K562 (cell line): ENCODE measurements at regions not wholly inside any gene's neighbourhood (a gene's known extent, or its start where the extent isn't known, plus 50 kb on each side); places are given as distances from the start of the nearest gene placed in this dataset.

Source experiments
- ATAC-seq: fragments of 200-7000 bp; cut with Tn5 transposase; 3 replicates; pipeline ENCODE4 v1.9.1; 2020; ENCODE audit warnings: moderate library complexity
- BruUV-seq: library from RNA; stranded (reverse); fragments of 400-500 nt; replicated peaks from 2 replicates; lab custom pipeline; 2021; lab: Mats Ljungman, UMichigan
- CTCF ChIA-PET: fragments of 300-600 bp; formaldehyde crosslinking; extraction: SDS; loops from one replicate; lab custom pipeline; 2021; ENCODE audit warnings: low intra/inter-chr PET ratio; lab: Yijun Ruan, JAX
- POLR2A ChIA-PET: fragments of 300-600, 350-650 bp; sonication (Branson Sonifier 250); formaldehyde crosslinking; extraction: SDS; loops from one replicate; lab custom pipeline; 2021; ENCODE audit warnings: antibody characterized with exemption, inconsistent platforms; lab: Yijun Ruan, JAX
- DNase-seq, 4 experiments: peaks; one replicate each; pipeline versions ENCODE4 v3.0.0 to v3.0.0-alpha.2; 2011 to 2018; ENCODE audit warnings: low spot score in 3 of 4, mixed read lengths in 3 of 4; ENCODE audit errors: extremely low read depth in 1 of 4
- FAIRE-seq: peaks from 2 replicates; lab custom pipeline; 2011; peaks lifted over from hg19 to GRCh38; lab: Jason Lieb, UNC
- H2AFZ ChIP-seq: 2 replicates; pipeline ENCODE4 v1.6.0; 2011; ENCODE audit warnings: low read depth, low read length, control low read depth, inconsistent platforms
- H3K27ac ChIP-seq: fragments of 200-600 bp; 3 replicates; pipeline ENCODE4 v1.8.0; 2011; ENCODE audit warnings: low read depth, mild to moderate bottlenecking, control low read depth, inconsistent platforms, low read length, moderate library complexity, mixed read lengths; ENCODE audit errors: extremely low read depth
- H3K27me3 ChIP-seq, 2 experiments: fragments of 300-600 bp in 1 of 2; 2 replicates in 1 of 2; 3 replicates in 1 of 2; pipeline versions ENCODE4 v1.6.0 to v1.8.0; 2011; ENCODE audit warnings: inconsistent platforms in 2 of 2, low read length in 2 of 2, mild to moderate bottlenecking in 1 of 2, mixed read lengths in 1 of 2, moderate library complexity in 1 of 2; ENCODE audit not compliant: control insufficient read depth in 2 of 2, insufficient read depth in 2 of 2
- H3K36me3 ChIP-seq: fragments of 300-600 bp; 3 replicates; pipeline ENCODE4 v1.8.0; 2011; ENCODE audit warnings: mild to moderate bottlenecking, low read length, inconsistent platforms; ENCODE audit not compliant: control insufficient read depth, insufficient read depth
- H3K4me1 ChIP-seq, 2 experiments: fragments of 200-600 bp in 1 of 2; replicated peaks in 1 of 2; 2 replicates in 1 of 2; 3 replicates in 1 of 2; pipeline versions ENCODE4 v1.5.1 to v1.8.0; 2011; ENCODE audit warnings: inconsistent platforms in 2 of 2, low read length in 2 of 2, mild to moderate bottlenecking in 1 of 2, mixed read lengths in 1 of 2, moderate library complexity in 1 of 2; ENCODE audit not compliant: control insufficient read depth in 2 of 2, insufficient read depth in 2 of 2
- H3K4me2 ChIP-seq: 2 replicates; pipeline ENCODE4 v1.6.1; 2011; ENCODE audit warnings: low read length, control low read depth, inconsistent platforms, mixed read lengths; ENCODE audit not compliant: insufficient read depth
- H3K4me3 ChIP-seq: fragments of 200-600 bp; sonication (generic), shearing (Covaris generic); 2 replicates; pipeline ENCODE4 v1.5.1; 2016; ENCODE audit warnings: control low read depth, inconsistent platforms
- H3K79me2 ChIP-seq: fragments of 200-600 bp; 3 replicates; pipeline ENCODE4 v1.8.0; 2011; ENCODE audit warnings: low read length, inconsistent platforms; ENCODE audit not compliant: control insufficient read depth, insufficient read depth
- H3K9ac ChIP-seq, 2 experiments: 2 replicates each; pipeline versions ENCODE4 v1.6.0 to v1.6.1; 2011; ENCODE audit warnings: low read depth in 2 of 2, low read length in 2 of 2, control low read depth in 1 of 2, inconsistent platforms in 1 of 2, mild to moderate bottlenecking in 1 of 2, mixed read lengths in 1 of 2; ENCODE audit not compliant: insufficient read depth in 1 of 2
- H3K9me1 ChIP-seq: one replicate; pipeline ENCODE4 v1.6.0; 2011; ENCODE audit warnings: inconsistent platforms, mild to moderate bottlenecking, low read length, moderate library complexity; ENCODE audit not compliant: control insufficient read depth, insufficient read depth
- H3K9me3 ChIP-seq: replicated peaks from 2 replicates; pipeline ENCODE4 v1.5.1; 2011; ENCODE audit warnings: low read depth, low read length, inconsistent platforms; ENCODE audit not compliant: control insufficient read depth, insufficient read depth
- H4K20me1 ChIP-seq: replicated peaks from 2 replicates; pipeline ENCODE4 v1.6.1; 2011; ENCODE audit warnings: low read length, inconsistent platforms, mixed read lengths; ENCODE audit not compliant: control insufficient read depth, insufficient read depth
- CBX5 ChIP-seq: IDR thresholded peaks from 2 replicates; pipeline ENCODE4 v1.6.1; 2014; ENCODE audit warnings: low read depth, borderline replicate concordance
- DIDO1 ChIP-seq: fragments of 450-650 bp; IDR thresholded peaks from 2 replicates; pipeline ENCODE4 v1.6.1; 2016; ENCODE audit warnings: low read depth, missing biosample characterization, missing genetic modification characterization
- KAT2B ChIP-seq: IDR thresholded peaks from one replicate; pipeline ENCODE4 v1.6.1; 2012; ENCODE audit warnings: low read depth, mild to moderate bottlenecking, control low read depth, inconsistent platforms, low read length, moderate library complexity
- MAZ ChIP-seq, 2 experiments: fragments of 450-650 bp in 1 of 2; sonication (generic) in 1 of 2; formaldehyde crosslinking; IDR thresholded peaks in 1 of 2; conservative IDR thresholded peaks in 1 of 2; 2 replicates each; pipeline versions ENCODE4 v1.4.0 to v1.5.0; 2020; ENCODE audit warnings: mild to moderate bottlenecking in 1 of 2, missing genetic modification reagents in 1 of 2
- NR2F6 ChIP-seq: fragments of 450-650 bp; formaldehyde crosslinking; IDR thresholded peaks from 2 replicates; pipeline ENCODE4 v1.4.0; 2020; ENCODE audit warnings: mild to moderate bottlenecking
- PPARD ChIP-seq: fragments of 250-450 bp; sonication (Bioruptor Pico); IDR thresholded peaks from 2 replicates; pipeline ENCODE4 v1.8.0; 2022; ENCODE audit warnings: inconsistent platforms, mild to moderate bottlenecking, moderate library complexity
- RAD21 ChIP-seq, 2 experiments: fragments of 250-450 bp in 1 of 2; fragments of 450-650 bp in 1 of 2; sonication (Bioruptor Pico) in 1 of 2; formaldehyde crosslinking in 1 of 2; IDR thresholded peaks in 1 of 2; conservative IDR thresholded peaks in 1 of 2; 2 replicates each; pipeline versions ENCODE4 v1.4.0 to v1.8.0; 2020 to 2022; ENCODE audit warnings: mild to moderate bottlenecking in 2 of 2, moderate library complexity in 1 of 2
- SUPT5H ChIP-seq: fragments of 450-650 bp; IDR thresholded peaks from 2 replicates; pipeline ENCODE4 v1.6.1; 2016
- TRIM24 ChIP-seq, 2 experiments: fragments of 450-650 bp; IDR thresholded peaks; 2 replicates each; pipeline ENCODE4 v1.6.1; 2016
- U2AF2 ChIP-seq: fragments of 200-400 bp; formaldehyde crosslinking; optimal IDR thresholded peaks from 2 replicates; pipeline ENCODE3; 2017; ENCODE audit warnings: low read depth, mild to moderate bottlenecking, low read length
- ZFP30 ChIP-seq: fragments of 250-450 bp; sonication (Bioruptor Pico); IDR thresholded peaks from 2 replicates; pipeline ENCODE4 v1.8.0; 2022; ENCODE audit warnings: moderate library complexity, mild to moderate bottlenecking, inconsistent platforms, borderline replicate concordance
- ZNF263 ChIP-seq: sonication (generic); formaldehyde crosslinking; IDR thresholded peaks from 2 replicates; pipeline ENCODE4 v1.8.0; 2022; ENCODE audit warnings: mild to moderate bottlenecking, missing genetic modification reagents, borderline replicate concordance
- ZNF511 ChIP-seq: sonication (generic); formaldehyde crosslinking; IDR thresholded peaks from 2 replicates; pipeline ENCODE4 v1.8.0; 2022; ENCODE audit warnings: mild to moderate bottlenecking, missing genetic modification reagents
- whole genome bisulfite sequencing: fragments of 100-300 bp; shearing (Covaris generic); methylation state at CpG from one replicate; pipeline ENCODE4 v1.1.6; 2016; ENCODE audit warnings: low coverage, mixed read lengths; ENCODE audit not compliant: insufficient coverage; ENCODE audit errors: missing lambda C conversion rate; 5-methylcytosine and 5-hydroxymethylcytosine counted together
- in situ Hi-C: fragments of 300-500 bp; cut with MboI; formaldehyde crosslinking; loops from 4 replicates; pipeline ENCODE4 v1.15.0; 2018; ENCODE audit warnings: inconsistent platforms, mixed read lengths
- intact Hi-C: fragments of 100-400 bp; cut with micrococcal nuclease; formaldehyde crosslinking; loops from 2 replicates; pipeline ENCODE4 v1.14.2; 2022
- TF ChIP-seq, protein P1 (sequence below), 3 experiments: IDR thresholded peaks in 2 of 3; conservative IDR thresholded peaks in 1 of 3; 2 replicates each; pipeline ENCODE4 v1.5.1; 2011 to 2012; ENCODE audit warnings: low read length in 3 of 3, mild to moderate bottlenecking in 3 of 3, control low read depth in 2 of 3, improper control_type of control experiment in 1 of 3, inconsistent platforms in 1 of 3, low read depth in 1 of 3, mixed read lengths in 1 of 3, moderate library complexity in 1 of 3; ENCODE audit not compliant: insufficient read depth in 2 of 3

DNA sequence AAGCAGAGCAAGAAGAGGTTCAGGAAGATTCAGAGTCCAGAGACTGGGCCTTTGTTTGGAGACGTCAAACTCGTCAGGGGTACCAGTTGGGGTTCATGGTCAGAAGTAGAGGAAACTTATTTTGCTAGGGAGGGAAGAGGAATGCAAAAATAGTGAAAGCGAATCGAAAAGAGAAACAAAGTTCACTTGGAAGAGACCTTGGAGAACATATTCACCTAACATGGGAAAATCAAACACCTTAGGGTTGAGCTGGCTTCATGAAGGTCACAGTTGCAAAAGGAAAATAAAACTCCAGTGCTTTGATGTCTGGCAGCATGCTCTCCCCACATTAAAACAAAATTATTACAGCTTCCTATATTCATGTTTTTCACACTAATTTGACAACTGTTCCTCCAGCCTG lies 440.4 kb downstream of the EPM2A start:
- ChIA-PET POLR2A (no interaction called here), CTCF (no interaction called here)
- no peak for ATAC-seq
- TF ChIP-seq SUPT5H (no peak), ZFP30 (CRISPR knock-in tag) (no peak), ZNF511 (no peak), U2AF2 (no peak), KAT2B (no peak), NR2F6 (CRISPR knock-in tag) (no peak)
- no peaks in the 10 kb centered on the region for H4K20me1 ChIP-seq
- no peak overlapping the region for H2AFZ ChIP-seq
- H3K4me2 ChIP-seq, result no peak overlapping the region
- intact Hi-C loops (no loop called here), in situ Hi-C loops (no loop called here)
- no peak for DNase-seq
- no peak overlapping the region for H3K27ac ChIP-seq
- no TSS peak for BruUV-seq
- no peaks in the 10 kb centered on the region for H3K79me2 ChIP-seq
- H3K9ac ChIP-seq, result no peak overlapping the region
- no peaks in the 10 kb centered on the region for H3K9me1 ChIP-seq
- WGBS, result 2% methylated on average over 4 of the region's 4 CpGs
- no peak overlapping the region for H3K4me3 ChIP-seq
- H3K27me3 ChIP-seq, result no peaks in the 10 kb centered on the region
- no peaks in the 10 kb centered on the region for H3K4me1 ChIP-seq
- no peaks in the 10 kb centered on the region for H3K36me3 ChIP-seq
- no peak for FAIRE-seq
- no peaks in the 10 kb centered on the region for H3K9me3 ChIP-seq

DNA sequence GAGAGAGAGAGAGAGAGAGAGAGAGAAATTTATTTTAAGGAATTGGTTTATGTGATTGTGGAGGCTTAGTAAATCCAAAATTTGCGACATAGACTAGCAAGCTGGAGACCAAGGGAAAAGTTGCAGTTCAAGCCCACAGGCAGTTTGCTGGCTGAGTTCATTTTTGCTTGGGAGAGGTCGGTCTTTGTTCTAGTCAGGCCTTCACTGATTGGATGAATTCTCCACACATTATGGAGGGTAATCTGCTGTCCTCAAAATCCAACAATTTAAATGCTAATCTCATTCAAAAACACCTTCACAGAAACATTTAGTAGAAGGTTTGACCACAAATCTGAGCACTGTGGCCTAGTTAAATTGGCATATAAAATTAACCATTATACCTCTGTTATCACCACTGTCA lies 439.6 kb downstream of the EPM2A start:
- Histone ChIP-seq H3K36me3 (no peaks in the 10 kb centered on the region), H3K9me1 (no peaks in the 10 kb centered on the region), H3K9ac (no peak overlapping the region), H3K4me2 (no peak overlapping the region), H4K20me1 (no peaks in the 10 kb centered on the region), H2AFZ (no peak overlapping the region), H3K27ac (no peak overlapping the region), H3K9me3 (no peaks in the 10 kb centered on the region), H3K79me2 (no peaks in the 10 kb centered on the region), H3K4me1 (no peaks in the 10 kb centered on the region), H3K27me3 (no peaks in the 10 kb centered on the region), H3K4me3 (no peak overlapping the region)
- 3% methylated on average over 2 of the region's 2 CpGs for WGBS
- in situ Hi-C loops, result no loop called here
- no peak for FAIRE-seq
- CTCF ChIA-PET, result no interaction called here
- POLR2A ChIA-PET, result no interaction called here
- no peak for ATAC-seq
- DNase-seq, result no peak
- BruUV-seq, result no TSS peak
- intact Hi-C loops, result no loop called here
- TF ChIP-seq RAD21 (CRISPR knock-in tag; conservative IDR thresholded peaks at IDR 0.05 in 1 of 2, IDR thresholded peaks at IDR 0.05 in 1 of 2) (no peak), ZNF263 (CRISPR knock-in tag) (no peak), MAZ (CRISPR knock-in tag; conservative IDR thresholded peaks at IDR 0.05 in 1 of 2, IDR thresholded peaks at IDR 0.05 in 1 of 2) (no peak), TRIM24 (IDR thresholded peaks at IDR 0.05) (no peak), DIDO1 (tag) (no peak), PPARD (CRISPR knock-in tag) (no peak), CBX5 (no peak)
- TF ChIP-seq, protein P1, sequence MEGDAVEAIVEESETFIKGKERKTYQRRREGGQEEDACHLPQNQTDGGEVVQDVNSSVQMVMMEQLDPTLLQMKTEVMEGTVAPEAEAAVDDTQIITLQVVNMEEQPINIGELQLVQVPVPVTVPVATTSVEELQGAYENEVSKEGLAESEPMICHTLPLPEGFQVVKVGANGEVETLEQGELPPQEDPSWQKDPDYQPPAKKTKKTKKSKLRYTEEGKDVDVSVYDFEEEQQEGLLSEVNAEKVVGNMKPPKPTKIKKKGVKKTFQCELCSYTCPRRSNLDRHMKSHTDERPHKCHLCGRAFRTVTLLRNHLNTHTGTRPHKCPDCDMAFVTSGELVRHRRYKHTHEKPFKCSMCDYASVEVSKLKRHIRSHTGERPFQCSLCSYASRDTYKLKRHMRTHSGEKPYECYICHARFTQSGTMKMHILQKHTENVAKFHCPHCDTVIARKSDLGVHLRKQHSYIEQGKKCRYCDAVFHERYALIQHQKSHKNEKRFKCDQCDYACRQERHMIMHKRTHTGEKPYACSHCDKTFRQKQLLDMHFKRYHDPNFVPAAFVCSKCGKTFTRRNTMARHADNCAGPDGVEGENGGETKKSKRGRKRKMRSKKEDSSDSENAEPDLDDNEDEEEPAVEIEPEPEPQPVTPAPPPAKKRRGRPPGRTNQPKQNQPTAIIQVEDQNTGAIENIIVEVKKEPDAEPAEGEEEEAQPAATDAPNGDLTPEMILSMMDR (IDR thresholded peaks at IDR 0.05 in 2 of 3, conservative IDR thresholded peaks at IDR 0.05 in 1 of 3; ENCODE audit: insufficient read depth in 2 of 3, low read depth in 1 of 3, low read length in 3 of 3), result no peak
